Peyer's patch (tissue), 4 donors: ENCODE measurements at regions not wholly inside any gene's neighbourhood (a gene's known extent, or its start where the extent isn't known, plus 50 kb on each side); places are given as distances from the start of the nearest gene placed in this dataset.

Source experiments
- POLR2A ChIP-seq, 2 donors: fragments of 450-650 bp; IDR thresholded peaks; one replicate each; pipeline ENCODE4 v1.5.1; 2017; ENCODE audit warnings: antibody characterized with exemption in 2 of 2, mild to moderate bottlenecking in 2 of 2, moderate library complexity in 2 of 2
- TF ChIP-seq, protein P1 (sequence below), 6 experiments: fragments of 450-650 bp in 4 of 6; fragments of 200-600 bp in 2 of 6; sonication (generic) in 1 of 6; IDR thresholded peaks; one replicate each; pipeline ENCODE4 v1.5.1; 2017 to 2019; ENCODE audit warnings: antibody characterized with exemption in 6 of 6, mild to moderate bottlenecking in 3 of 6, moderate library complexity in 1 of 6

DNA sequence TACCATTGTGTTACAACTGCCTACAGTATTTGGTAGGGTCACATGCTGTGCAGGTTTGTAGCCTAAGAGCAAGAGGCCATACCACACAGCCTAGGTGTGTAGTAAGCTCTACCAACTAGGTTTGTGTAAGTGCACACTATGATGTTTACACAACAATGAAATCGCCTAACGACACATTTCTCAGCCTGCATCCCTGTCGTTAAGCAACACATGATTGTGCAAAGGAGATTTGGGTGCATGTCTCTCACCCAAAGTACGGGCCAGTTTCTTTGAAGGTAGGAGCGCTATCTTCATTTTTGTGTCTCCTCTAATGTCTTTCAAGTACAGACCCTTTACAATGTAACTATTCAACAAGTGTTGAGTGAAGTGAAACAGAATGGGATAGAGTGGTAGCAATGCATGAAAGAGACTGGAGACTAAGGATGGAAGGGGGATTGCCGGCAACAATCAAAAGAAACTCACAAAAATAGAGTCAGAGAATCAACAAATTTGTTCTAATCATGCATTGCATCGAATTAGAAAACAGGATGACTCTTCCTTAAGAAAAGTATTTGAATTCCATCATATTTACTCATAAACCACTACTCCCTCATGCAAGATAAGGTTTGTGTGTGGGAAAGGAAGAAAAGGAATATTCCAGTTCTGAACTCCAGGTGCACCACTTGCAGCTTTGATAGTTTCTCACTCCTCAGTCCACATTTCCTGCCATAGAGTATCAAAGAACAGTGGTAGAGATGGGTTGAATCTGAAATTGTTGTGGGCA is 60.2 kb upstream of the TNFRSF19 start:
- TF ChIP-seq, protein P1, sequence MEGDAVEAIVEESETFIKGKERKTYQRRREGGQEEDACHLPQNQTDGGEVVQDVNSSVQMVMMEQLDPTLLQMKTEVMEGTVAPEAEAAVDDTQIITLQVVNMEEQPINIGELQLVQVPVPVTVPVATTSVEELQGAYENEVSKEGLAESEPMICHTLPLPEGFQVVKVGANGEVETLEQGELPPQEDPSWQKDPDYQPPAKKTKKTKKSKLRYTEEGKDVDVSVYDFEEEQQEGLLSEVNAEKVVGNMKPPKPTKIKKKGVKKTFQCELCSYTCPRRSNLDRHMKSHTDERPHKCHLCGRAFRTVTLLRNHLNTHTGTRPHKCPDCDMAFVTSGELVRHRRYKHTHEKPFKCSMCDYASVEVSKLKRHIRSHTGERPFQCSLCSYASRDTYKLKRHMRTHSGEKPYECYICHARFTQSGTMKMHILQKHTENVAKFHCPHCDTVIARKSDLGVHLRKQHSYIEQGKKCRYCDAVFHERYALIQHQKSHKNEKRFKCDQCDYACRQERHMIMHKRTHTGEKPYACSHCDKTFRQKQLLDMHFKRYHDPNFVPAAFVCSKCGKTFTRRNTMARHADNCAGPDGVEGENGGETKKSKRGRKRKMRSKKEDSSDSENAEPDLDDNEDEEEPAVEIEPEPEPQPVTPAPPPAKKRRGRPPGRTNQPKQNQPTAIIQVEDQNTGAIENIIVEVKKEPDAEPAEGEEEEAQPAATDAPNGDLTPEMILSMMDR (IDR thresholded peaks at IDR 0.05) = no peak
- TF ChIP-seq POLR2A (IDR thresholded peaks at IDR 0.05) = no peak
